ENCODE measurements at regions not wholly inside any gene's neighbourhood (a gene's known extent, or its start where the extent isn't known, plus 50 kb on each side); places are given as distances from the start of the nearest gene placed in this dataset.

DNA sequence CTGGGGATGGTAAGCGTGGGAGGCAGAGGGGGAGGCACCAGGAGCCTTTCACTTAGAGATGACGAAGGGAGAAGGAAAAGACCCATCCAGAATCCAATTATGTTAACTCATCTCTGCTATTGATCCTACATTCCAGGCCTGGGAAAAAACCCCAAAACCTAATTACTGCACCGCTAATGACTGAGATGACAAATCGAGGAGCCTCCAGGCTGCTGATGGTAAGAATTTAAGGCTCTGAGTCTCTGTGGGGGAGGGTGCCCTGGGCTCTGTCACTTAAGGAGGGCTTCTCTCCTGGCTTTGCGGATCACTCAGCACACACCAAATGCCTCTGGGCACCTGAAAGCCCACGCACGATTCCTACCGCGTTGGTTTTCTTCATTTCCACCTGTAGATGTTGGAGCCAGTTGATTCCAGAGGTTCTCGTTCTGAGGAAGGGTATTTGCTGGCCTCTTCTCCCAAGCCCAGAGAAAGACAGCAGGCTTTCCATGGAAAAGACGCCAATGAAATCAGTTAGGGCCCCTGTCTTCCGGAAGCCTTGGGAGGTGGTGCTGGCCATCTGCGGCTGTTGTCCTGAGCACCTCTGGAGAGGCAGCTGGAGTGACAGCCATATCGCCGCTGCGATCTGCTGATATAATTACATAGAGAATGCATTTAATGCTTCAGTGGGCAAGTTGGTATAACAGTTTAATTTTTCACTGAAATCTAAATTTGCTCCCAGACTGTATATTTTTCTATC is 751.2 kb downstream of the BRD1 start:
- DNase-seq (ENCODE audit: low spot score), result no peak

- DNase-seq (ENCODE audit: low spot score), result no peak
Observed at GRCh38 chr22:49075150-49075549, 752.5 kb downstream of the BRD1 start.

DNA sequence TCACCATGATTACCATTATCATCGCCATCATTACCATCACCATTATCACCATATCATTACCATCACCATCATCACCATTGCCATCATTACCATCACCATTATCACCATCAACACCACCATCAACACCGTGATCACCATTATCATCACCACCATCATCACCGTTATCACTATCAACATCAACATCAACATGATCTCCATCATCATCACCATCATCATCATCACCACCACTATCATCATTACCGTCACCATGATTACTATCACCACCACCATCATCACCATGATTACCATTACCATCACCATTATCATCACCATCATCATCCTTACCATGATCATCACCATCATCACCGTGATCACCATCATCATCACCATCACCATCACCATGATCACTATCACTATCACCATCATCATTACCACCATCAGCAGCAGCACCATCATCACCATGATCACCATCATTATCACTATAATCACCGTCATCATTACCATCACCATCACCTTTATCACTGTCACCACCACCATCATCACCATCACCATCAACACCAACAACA is 753.7 kb downstream of the BRD1 start:
- DNase-seq (ENCODE audit: low spot score), result no peak

GRCh38 chr22:49072996-49073645 is 754.6 kb downstream of the BRD1 start:
- no peak for DNase-seq (ENCODE audit: low spot score)

- no peak for DNase-seq (ENCODE audit: low spot score)
Observed at GRCh38 chr22:49070501-49070900, 757.2 kb downstream of the BRD1 start.

DNA sequence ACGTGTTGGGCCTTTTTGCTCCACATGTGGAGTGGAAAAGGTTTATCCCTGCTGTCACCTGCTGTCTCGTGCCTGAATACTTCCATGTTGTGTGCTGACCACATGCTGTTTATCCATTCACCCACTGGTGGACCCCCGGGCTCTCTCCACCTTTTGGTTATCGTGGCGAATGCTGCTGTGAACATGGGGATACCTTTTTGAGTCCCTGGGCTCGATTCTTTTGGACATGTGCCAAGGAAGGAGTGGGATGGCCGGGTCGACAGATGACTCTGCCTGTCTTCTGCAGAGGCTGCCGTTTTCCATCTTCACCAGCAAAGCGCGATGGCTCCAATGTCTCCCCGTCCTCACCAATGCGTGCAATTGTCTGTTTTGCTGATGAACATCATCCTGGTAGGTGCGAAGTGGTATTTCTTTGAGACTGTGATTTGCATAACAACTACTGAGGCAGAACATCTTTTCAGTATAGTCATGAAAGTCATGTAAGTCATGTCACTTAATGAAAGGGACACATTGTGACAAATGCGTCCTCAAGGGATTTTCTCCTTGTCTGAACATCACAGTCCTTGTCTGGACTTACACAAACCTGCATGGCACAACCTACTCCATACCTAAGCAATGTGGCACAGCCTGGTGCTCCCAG is 758.7 kb downstream of the BRD1 start:
- no peak for DNase-seq (ENCODE audit: low spot score)

DNA sequence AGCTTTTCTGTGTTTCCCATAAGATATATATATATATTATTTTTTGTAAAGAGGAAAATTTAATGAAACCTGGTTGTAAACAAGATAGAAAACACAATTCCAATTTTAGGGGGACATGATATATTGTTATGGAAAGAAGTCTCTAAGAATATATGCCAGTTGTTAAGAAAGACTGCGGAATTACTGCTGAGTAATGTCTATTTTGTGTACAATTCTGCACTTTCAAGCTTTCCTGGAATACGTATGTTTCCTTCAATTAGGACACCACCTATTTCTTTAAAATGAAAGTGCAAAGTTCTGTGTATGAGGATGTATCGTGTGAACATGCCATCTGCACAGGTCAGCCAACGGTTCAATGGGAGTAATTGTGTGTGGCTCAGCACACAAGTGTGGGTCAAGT is 760.2 kb downstream of the BRD1 start:
- DNase-seq (ENCODE audit: low spot score), result no peak

GRCh38 chr22:49066619-49067018 is 761.1 kb downstream of the BRD1 start:
- no peak for DNase-seq (ENCODE audit: low spot score)

DNA sequence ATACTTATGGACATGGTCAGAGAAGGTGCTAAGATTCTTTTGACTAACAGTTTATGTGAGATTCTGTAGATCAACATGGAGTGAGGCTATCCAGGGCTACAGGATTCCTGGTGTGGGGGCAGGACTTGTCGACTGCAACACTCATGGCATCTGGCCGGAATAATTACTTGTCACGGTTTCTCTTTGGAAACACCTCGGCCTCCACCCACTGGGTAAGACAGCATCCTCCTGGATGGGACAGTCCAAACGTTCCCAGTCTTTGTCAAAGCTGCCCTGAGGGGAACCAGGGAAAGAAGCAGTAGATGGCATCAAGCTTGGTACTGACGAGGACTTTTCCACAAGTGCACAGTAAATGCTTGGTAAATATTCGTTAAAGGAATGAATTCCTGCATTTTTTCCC is 762.8 kb downstream of the BRD1 start:
- DNase-seq (ENCODE audit: low spot score), result no peak

DNA sequence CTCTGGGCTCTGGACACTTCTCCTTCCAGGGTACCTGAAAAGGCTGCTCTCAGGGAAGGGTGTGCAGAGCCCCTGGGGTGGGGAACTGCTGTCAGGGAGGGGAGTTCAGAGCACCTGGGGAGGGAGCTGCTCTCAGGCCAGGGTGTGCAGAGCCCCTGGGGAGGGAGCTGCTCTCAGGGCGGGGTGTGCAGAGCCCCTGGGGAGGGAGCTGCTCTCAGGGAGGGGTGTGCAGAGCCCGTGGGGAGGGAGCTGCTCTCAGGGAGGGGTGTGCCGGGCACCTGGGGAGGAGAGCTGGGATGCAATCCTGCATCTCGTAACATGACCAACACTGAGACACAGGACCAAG is 764.2 kb downstream of the BRD1 start:
- no peak for DNase-seq (ENCODE audit: low spot score)

DNA sequence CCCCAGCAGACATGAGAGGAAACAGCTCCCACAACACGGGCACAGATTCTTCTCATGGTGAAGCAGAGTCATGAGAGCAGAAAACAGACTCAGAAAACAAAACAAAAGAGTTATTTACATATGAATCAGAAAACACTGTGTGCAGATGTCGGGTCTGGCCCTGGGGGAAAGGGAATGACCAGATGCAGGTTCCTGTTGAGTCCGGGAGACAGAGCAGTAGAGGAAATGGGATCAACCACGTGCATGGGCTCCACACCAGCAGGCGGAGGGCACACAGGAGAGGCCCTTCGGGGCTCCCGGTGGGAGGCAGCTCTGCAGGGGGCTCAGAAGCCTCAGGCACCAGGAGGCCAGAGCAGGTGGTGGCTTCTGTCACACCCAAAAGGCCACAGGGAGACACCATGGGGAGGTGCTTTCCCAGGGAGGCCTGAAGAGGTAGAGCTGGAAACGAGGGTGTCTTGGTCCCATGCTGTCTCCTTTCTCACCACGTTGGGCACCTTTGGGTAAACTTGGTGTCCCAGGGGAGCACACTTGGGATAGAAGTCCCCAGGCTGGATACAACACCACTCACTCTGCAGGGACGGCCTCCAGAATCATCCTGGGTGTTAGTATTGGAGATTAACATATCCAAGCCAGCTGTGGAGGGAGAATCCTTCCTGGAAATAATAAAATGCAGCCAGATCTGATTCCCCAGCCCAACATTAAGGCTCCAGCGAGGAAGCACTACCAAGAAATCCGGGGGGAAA is 764.7 kb downstream of the BRD1 start:
- DNase-seq (ENCODE audit: low spot score), result no peak

GRCh38 chr22:49062155-49062801 is 765.4 kb downstream of the BRD1 start:
- no peak for DNase-seq (ENCODE audit: low spot score)

DNA sequence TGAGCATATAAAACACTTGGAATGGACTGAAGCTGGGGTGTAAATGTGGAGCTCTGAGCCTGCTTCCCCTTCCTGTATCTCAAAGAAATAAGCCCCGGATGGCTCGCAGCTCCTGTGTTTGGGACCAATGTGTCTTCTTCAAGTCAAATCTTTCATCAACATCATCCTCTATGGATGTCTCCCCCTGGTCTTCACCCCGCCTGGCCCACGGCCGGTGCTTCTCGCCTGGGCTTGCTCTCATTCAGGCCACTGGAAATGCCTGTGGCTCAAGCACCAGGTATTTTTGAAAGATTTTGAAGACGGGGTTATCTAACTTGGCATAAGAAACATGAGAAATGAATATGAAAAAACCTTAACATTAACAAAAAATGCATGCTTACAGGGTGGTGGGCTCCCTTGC is 769.8 kb downstream of the BRD1 start:
- no peak for DNase-seq (ENCODE audit: low spot score)

- DNase-seq (ENCODE audit: low spot score), result no peak
Observed at GRCh38 chr22:49056301-49056700, 771.4 kb downstream of the BRD1 start.

GRCh38 chr22:49055406-49055805 is 772.3 kb downstream of the BRD1 start:
- DNase-seq (ENCODE audit: low spot score), result no peak

GRCh38 chr22:49053578-49053977 is 774.1 kb downstream of the BRD1 start:
- DNase-seq (ENCODE audit: low spot score), result no peak

DNA sequence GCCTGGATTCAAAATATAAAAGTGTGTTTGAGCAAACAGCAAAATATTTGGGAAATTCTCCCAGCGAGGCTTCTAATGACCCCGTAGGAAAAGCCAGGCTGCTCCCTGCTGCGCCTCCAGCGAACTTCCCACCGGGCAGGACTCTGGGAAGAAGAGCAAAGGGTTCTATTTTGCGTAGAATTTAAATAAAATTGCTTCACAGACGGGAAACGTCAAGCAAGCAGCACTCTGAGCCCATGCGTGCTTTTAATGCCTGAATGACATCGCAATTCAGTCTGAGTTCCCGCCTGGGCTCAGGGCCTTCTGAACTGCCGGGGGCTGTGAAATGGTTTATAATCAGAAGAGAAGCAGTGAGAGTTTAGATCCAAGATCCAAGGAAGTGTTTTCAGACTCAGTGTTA is 775.1 kb downstream of the BRD1 start:
- no peak for DNase-seq (ENCODE audit: low spot score)

DNA sequence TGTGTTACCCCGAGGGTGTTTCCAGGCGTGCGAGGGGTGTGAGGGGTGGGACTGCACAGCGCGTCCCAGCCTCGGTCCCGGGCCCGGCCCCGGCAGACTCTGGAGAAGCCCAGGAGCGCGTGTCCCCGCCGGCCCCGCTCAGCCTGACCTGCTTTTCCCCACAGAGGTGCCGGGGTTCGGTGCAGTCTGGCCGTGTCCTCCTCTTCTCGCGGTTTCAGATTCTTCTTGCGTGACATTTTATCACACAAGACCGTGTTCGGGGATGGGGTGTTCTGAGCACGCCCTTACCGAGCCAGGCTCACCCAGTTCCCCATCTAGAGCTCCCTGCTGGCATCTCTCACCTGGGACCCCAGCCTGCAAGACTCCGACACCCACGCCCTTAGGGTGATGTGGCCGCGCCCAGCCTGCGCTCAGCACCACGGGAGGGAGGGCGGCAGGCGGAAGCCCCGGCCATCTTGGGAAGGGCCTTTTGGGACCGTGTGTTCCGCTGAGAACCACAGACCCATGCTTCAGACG is 775.6 kb downstream of the BRD1 start:
- peak; percentile 37 for DNase-seq (ENCODE audit: low spot score)

- no peak for DNase-seq (ENCODE audit: low spot score)
Observed at GRCh38 chr22:49051491-49052022, 776.1 kb downstream of the BRD1 start.

DNA sequence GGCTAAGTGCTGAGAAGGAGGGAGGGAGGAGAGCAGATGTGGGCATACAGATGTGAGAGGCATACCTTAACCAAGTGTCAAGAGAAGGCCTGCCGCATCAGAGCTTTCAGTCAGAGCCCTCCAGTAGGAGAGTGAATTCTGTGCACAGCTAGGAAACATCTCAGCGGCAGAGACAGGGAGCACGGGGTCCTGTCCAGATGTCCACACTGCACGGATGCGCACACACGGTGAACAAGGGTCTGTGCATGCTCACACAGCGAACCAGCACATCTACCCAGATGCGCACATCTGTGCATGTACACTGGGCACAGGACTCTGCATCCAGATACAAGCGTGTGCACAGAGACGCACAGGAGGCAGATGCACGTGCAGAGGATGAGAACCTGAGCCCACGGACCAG is 778.0 kb downstream of the BRD1 start:
- no peak for DNase-seq (ENCODE audit: low spot score)

DNA sequence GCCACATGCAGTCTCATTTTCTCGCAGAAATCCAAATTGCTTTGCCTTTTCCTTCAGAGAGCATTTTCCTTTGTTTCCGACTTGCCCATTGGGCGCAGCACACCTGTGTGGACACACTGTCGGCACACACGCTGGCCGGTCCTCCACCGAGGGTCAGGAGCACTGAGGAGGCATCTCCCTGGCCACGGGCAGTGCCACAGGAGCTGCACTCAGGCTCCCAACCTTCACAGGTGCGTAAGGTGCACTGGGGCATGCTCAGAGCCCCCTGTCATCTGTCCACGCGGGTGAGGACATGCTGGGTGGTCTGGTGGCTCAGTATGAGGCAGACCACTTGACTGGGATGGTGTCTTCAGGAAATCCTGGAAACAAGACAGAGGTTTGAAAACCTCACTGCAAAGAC is 779.1 kb downstream of the BRD1 start:
- no peak for DNase-seq (ENCODE audit: low spot score)

DNA sequence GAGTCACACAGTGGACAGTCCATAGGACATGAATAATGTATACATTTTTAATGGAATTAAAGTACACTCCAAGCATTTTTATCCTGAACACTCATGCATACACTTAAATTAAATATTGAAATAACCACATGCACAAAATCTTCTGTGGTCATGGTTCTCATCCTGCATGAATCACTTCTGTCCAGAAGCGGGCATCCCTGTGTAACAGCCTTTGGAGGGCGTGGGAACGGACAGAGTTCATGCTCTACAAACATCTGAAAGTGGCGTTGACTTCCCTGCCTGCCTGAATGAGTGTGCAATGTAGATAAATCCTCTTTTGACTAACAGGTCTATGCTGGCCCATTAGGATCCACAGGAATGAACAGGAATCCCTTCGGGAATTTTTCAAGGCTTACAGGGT is 780.2 kb downstream of the BRD1 start:
- DNase-seq (ENCODE audit: low spot score), result peak; percentile 4
